Endothelial cell of umbilical vein (primary cell): ENCODE measurements at regions not wholly inside any gene's neighbourhood (a gene's known extent, or its start where the extent isn't known, plus 50 kb on each side); places are given as distances from the start of the nearest gene placed in this dataset.

Source experiments
- BruUV-seq: library from RNA; stranded (reverse); fragments of 400-500 nt; replicated peaks from 2 replicates; lab custom pipeline; 2021; lab: Mats Ljungman, UMichigan
- CTCF ChIA-PET: fragments of 300-600, 350-600 bp; sonication (Branson Sonifier 250); formaldehyde crosslinking; loops from one replicate; lab custom pipeline; 2021; ENCODE audit warnings: antibody characterized with exemption, inconsistent platforms; lab: Charles Lee
- POLR2A ChIA-PET: fragments of 300-600, 350-600 bp; sonication (Branson Sonifier 250); formaldehyde crosslinking; loops from one replicate; lab custom pipeline; 2021; ENCODE audit warnings: antibody characterized with exemption, inconsistent platforms; lab: Charles Lee
- DNase-seq: peaks from one replicate; pipeline ENCODE4 v3.0.0-alpha.2; 2011; ENCODE audit warnings: low read depth, low spot score
- FAIRE-seq: peaks from 2 replicates; lab custom pipeline; 2011; peaks lifted over from hg19 to GRCh38; lab: Jason Lieb, UNC
- H2AFZ ChIP-seq: 2 replicates; pipeline ENCODE4 v1.6.0; 2012; ENCODE audit warnings: low read depth, low read length, control low read depth, inconsistent platforms
- H3K27ac ChIP-seq: 2 replicates; pipeline ENCODE4 v1.5.1; 2011; ENCODE audit warnings: low read depth, mild to moderate bottlenecking, control low read depth, low read length, moderate library complexity; ENCODE audit not compliant: insufficient read depth
- H3K27me3 ChIP-seq, 2 experiments: 2 replicates each; pipeline versions ENCODE4 v1.6.0 to v1.6.1; 2011; ENCODE audit warnings: low read length in 2 of 2, mixed read lengths in 1 of 2; ENCODE audit not compliant: control insufficient read depth in 2 of 2, insufficient read depth in 2 of 2
- H3K36me3 ChIP-seq, 2 experiments: 2 replicates in 1 of 2; 3 replicates in 1 of 2; pipeline ENCODE4 v1.5.1; 2011; ENCODE audit warnings: low read length in 2 of 2, mild to moderate bottlenecking in 1 of 2, moderate library complexity in 1 of 2; ENCODE audit not compliant: control insufficient read depth in 2 of 2, insufficient read depth in 2 of 2; ENCODE audit errors: extremely low read depth in 1 of 2
- H3K4me1 ChIP-seq: 3 replicates; pipeline ENCODE4 v1.5.1; 2011; ENCODE audit warnings: mild to moderate bottlenecking, low read length; ENCODE audit not compliant: control insufficient read depth, insufficient read depth; ENCODE audit errors: extremely low read depth
- H3K4me2 ChIP-seq: 2 replicates; pipeline ENCODE4 v1.6.1; 2011; ENCODE audit warnings: low read length, control low read depth, mixed read lengths; ENCODE audit not compliant: insufficient read depth
- H3K4me3 ChIP-seq, 3 experiments: fragments of 200-600 bp in 1 of 3; sonication (generic), shearing (Covaris generic) in 1 of 3; replicated peaks in 1 of 3; 2 replicates each; pipeline ENCODE4 v1.5.1; 2011 to 2016; ENCODE audit warnings: control low read depth in 3 of 3, low read length in 3 of 3, mild to moderate bottlenecking in 2 of 3, inconsistent platforms in 1 of 3, low read depth in 1 of 3, moderate library complexity in 1 of 3; ENCODE audit not compliant: insufficient read depth in 1 of 3
- H3K79me2 ChIP-seq: 2 replicates; pipeline ENCODE4 v1.6.0; 2012; ENCODE audit warnings: low read length, inconsistent platforms; ENCODE audit not compliant: control insufficient read depth, insufficient read depth
- H3K9ac ChIP-seq: replicated peaks from 2 replicates; pipeline ENCODE3; 2011; ENCODE audit warnings: low read length, control low read depth; ENCODE audit not compliant: insufficient read depth; ENCODE audit errors: extremely low read depth
- H3K9me1 ChIP-seq: replicated peaks from 3 replicates; pipeline ENCODE4 v1.6.0; 2011; ENCODE audit warnings: mild to moderate bottlenecking, low read length; ENCODE audit not compliant: control insufficient read depth, insufficient read depth; ENCODE audit errors: extremely low read depth
- H3K9me3 ChIP-seq: replicated peaks from 2 replicates; pipeline ENCODE4 v1.5.1; 2012; ENCODE audit warnings: low read length, inconsistent platforms; ENCODE audit not compliant: control insufficient read depth, insufficient read depth
- H4K20me1 ChIP-seq: replicated peaks from 2 replicates; pipeline ENCODE3; 2011; ENCODE audit warnings: mild to moderate bottlenecking, low read length; ENCODE audit not compliant: control insufficient read depth, insufficient read depth; ENCODE audit errors: extremely low read depth
- CTCF ChIP-seq, 2 donors: IDR thresholded peaks; 1 replicate in 1 of 2; 2 replicates in 1 of 2; pipeline ENCODE4 v1.5.1; 2011; ENCODE audit warnings: low read length in 2 of 2, mild to moderate bottlenecking in 2 of 2, moderate library complexity in 2 of 2, control low read depth in 1 of 2, inconsistent platforms in 1 of 2, low read depth in 1 of 2; ENCODE audit not compliant: insufficient read depth in 1 of 2; ENCODE audit errors: extremely low read depth in 1 of 2
- EZH2 ChIP-seq: IDR thresholded peaks from 2 replicates; pipeline ENCODE4 v1.6.1; 2012; ENCODE audit warnings: borderline replicate concordance, low read depth, mild to moderate bottlenecking, moderate library complexity, low read length, inconsistent platforms; ENCODE audit not compliant: severe bottlenecking
- FOS ChIP-seq: IDR thresholded peaks from 2 replicates; pipeline ENCODE4 v1.6.1; 2011; ENCODE audit warnings: mild to moderate bottlenecking, low read length, moderate library complexity, borderline replicate concordance; ENCODE audit not compliant: insufficient read depth
- GATA2 ChIP-seq: IDR thresholded peaks from 2 replicates; pipeline ENCODE4 v1.7.0; 2011; ENCODE audit warnings: low read depth, mild to moderate bottlenecking, moderate library complexity, mixed read lengths, low read length; ENCODE audit not compliant: insufficient read length, insufficient read depth
- JUN ChIP-seq: IDR thresholded peaks from 2 replicates; pipeline ENCODE4 v1.6.1; 2011; ENCODE audit warnings: borderline replicate concordance, low read depth; ENCODE audit not compliant: insufficient read length, insufficient read depth
- MAX ChIP-seq: IDR thresholded peaks from 2 replicates; pipeline ENCODE4 v1.6.1; 2011; ENCODE audit not compliant: insufficient read depth, insufficient read length
- MYC ChIP-seq: IDR thresholded peaks from one replicate; pipeline ENCODE4 v1.6.1; 2011; ENCODE audit warnings: mild to moderate bottlenecking, low read depth, low read length
- POLR2A ChIP-seq: IDR thresholded peaks from 2 replicates; pipeline ENCODE4 v1.6.1; 2012; ENCODE audit warnings: low read depth, mild to moderate bottlenecking, control low read depth, low read length
- POLR2AphosphoS5 ChIP-seq: IDR thresholded peaks from 2 replicates; pipeline ENCODE4 v1.6.1; 2012; ENCODE audit warnings: low read depth, mild to moderate bottlenecking, control low read depth, low read length, moderate library complexity; ENCODE audit not compliant: insufficient read depth
- dilution Hi-C: fragments of 300-500 bp; cut with MboI; formaldehyde crosslinking; loops from one replicate; pipeline ENCODE4 v1.15.0; 2019; ENCODE audit warnings: low sequenced_read_pairs; ENCODE audit not compliant: extremely low pct_ligation_motif_present
- intact Hi-C: fragments of 100-400 bp; cut with micrococcal nuclease; formaldehyde crosslinking; loops from one replicate; pipeline ENCODE4 v1.10.0; 2022

- dilution Hi-C loops = no loop called here
- Histone ChIP-seq H3K9me3 (no peaks in the 10 kb centered on the region), H2AFZ (no peak overlapping the region), H3K9ac (no peak overlapping the region), H3K36me3 (no peaks in the 10 kb centered on the region), H3K4me1 (no peaks in the 10 kb centered on the region), H3K27me3 (no peaks in the 10 kb centered on the region), H4K20me1 (no peaks in the 10 kb centered on the region), H3K9me1 (no peaks in the 10 kb centered on the region), H3K27ac (no peak overlapping the region), H3K4me3 (no peak overlapping the region), H3K79me2 (no peaks in the 10 kb centered on the region), H3K4me2 (no peak overlapping the region)
- ChIA-PET CTCF (no interaction called here), POLR2A (no interaction called here)
- DNase-seq (no peak), FAIRE-seq (no peak)
- no TSS peak for BruUV-seq
- TF ChIP-seq POLR2AphosphoS5 (no peak), FOS (no peak), JUN (no peak), EZH2 (no peak), MYC (no peak), CTCF (IDR thresholded peaks at IDR 0.05; ENCODE audit: extremely low read depth in 1 of 2, insufficient read depth in 1 of 2, low read depth in 1 of 2, low read length in 2 of 2) (no peak), MAX (no peak), GATA2 (no peak), POLR2A (no peak)
- intact Hi-C loops = no loop called here
Observed at GRCh38 chr3:103863381-103863780, 1428.6 kb downstream of the ZPLD1 start.
